22Rv1 (cell line): ENCODE measurements at regions not wholly inside any gene's neighbourhood (a gene's known extent, or its start where the extent isn't known, plus 50 kb on each side); places are given as distances from the start of the nearest gene placed in this dataset.

Experiments
- CTCF ChIP-seq: fragments of 450-650 bp; IDR thresholded peaks from 2 replicates; pipeline ENCODE4 v1.5.1; 2017; ENCODE audit warnings: mild to moderate bottlenecking
- ZFX ChIP-seq: fragments of 450-650 bp; IDR thresholded peaks from 2 replicates; pipeline ENCODE4 v1.6.1; 2017; ENCODE audit warnings: antibody characterized with exemption, borderline replicate concordance

- TF ChIP-seq CTCF (no peak), ZFX (no peak)
Observed at GRCh38 chr16:7820816-7821215, 488.2 kb downstream of the RBFOX1 start.
